ENCODE measurements at regions not wholly inside any gene's neighbourhood (a gene's known extent, or its start where the extent isn't known, plus 50 kb on each side); places are given as distances from the start of the nearest gene placed in this dataset.

- DNase-seq = no peak
Measured at GRCh38 chr14:22449600-22449905, 139.5 kb downstream of the DAD1 start.

- DNase-seq = peak in 1 of 14 donors; percentile 26
Measured at GRCh38 chr14:22448905-22449599, 140.0 kb downstream of the DAD1 start.

GRCh38 chr14:22448035-22448904 is 140.8 kb downstream of the DAD1 start:
- peak in 2 of 14 donors; percentile 15 to 74 for DNase-seq

GRCh38 chr14:22438742-22439141 is 150.3 kb downstream of the DAD1 start:
- no peak for DNase-seq

GRCh38 chr14:22434901-22435550 is 154.0 kb downstream of the DAD1 start:
- DNase-seq = no peak

GRCh38 chr14:22434030-22434429 is 155.0 kb downstream of the DAD1 start:
- DNase-seq = no peak

GRCh38 chr14:22433069-22433468 is 156.0 kb downstream of the DAD1 start:
- DNase-seq = no peak

- peak in 8 of 14 donors; percentile 10 to 63 (median 17) for DNase-seq
Measured at GRCh38 chr14:22432348-22432976, 156.6 kb downstream of the DAD1 start.

GRCh38 chr14:22429546-22430294 is 159.3 kb downstream of the DAD1 start:
- no peak for DNase-seq

- DNase-seq = no peak
Measured at GRCh38 chr14:22428700-22429291, 160.2 kb downstream of the DAD1 start.

- DNase-seq = peak in 1 of 14 donors; percentile 14
Measured at GRCh38 chr14:22427771-22428231, 161.2 kb downstream of the DAD1 start.

- DNase-seq = no peak
Measured at GRCh38 chr14:22426711-22427110, 162.3 kb downstream of the DAD1 start.

- DNase-seq = no peak
Measured at GRCh38 chr14:22423958-22424357, 165.1 kb downstream of the DAD1 start.

- DNase-seq = no peak
Measured at GRCh38 chr14:22422238-22422637, 166.8 kb downstream of the DAD1 start.

- no peak for DNase-seq
Measured at GRCh38 chr14:22420598-22421186, 168.3 kb downstream of the DAD1 start.

- DNase-seq = no peak
Measured at GRCh38 chr14:22419620-22420019, 169.4 kb downstream of the DAD1 start.

- DNase-seq = no peak
Measured at GRCh38 chr14:22418631-22419030, 170.4 kb downstream of the DAD1 start.

GRCh38 chr14:22417914-22418313 is 171.1 kb downstream of the DAD1 start:
- no peak for DNase-seq

GRCh38 chr14:22416193-22416592 is 172.8 kb downstream of the DAD1 start:
- no peak for DNase-seq

GRCh38 chr14:22415605-22415959 is 173.4 kb downstream of the DAD1 start:
- no peak for DNase-seq

GRCh38 chr14:22414876-22415604 is 174.0 kb downstream of the DAD1 start:
- no peak for DNase-seq

Measured in C1 segment of cervical spinal cord (tissue), 14 donors.